Activated naive CD8-positive, alpha-beta T cell treated with anti-CD3 and anti-CD28 coated beads, Interleukin-2, amount 50 U/mL, for 24 hours (primary cell): ENCODE measurements at regions not wholly inside any gene's neighbourhood (a gene's known extent, or its start where the extent isn't known, plus 50 kb on each side); places are given as distances from the start of the nearest gene placed in this dataset.

Source experiments
- ATAC-seq: fragments of 150-1000 bp; cut with Tn5 transposase; one replicate; pipeline ENCODE4 v1.10.0; 2021
- DNase-seq: peaks from one replicate; pipeline ENCODE4 v3.0.0; 2021
- H3K27ac Mint-ChIP-seq: one replicate; pipeline ENCODE4 v1.8.0; 2021; ENCODE audit warnings: mild to moderate bottlenecking, mixed read lengths
- H3K27me3 Mint-ChIP-seq: one replicate; pipeline ENCODE4 v1.8.0; 2021; ENCODE audit warnings: mixed read lengths
- H3K36me3 Mint-ChIP-seq: one replicate; pipeline ENCODE4 v1.8.0; 2021; ENCODE audit warnings: low read depth, mixed read lengths
- H3K4me1 Mint-ChIP-seq: one replicate; pipeline ENCODE4 v1.8.0; 2021; ENCODE audit warnings: mixed read lengths
- H3K4me3 Mint-ChIP-seq: one replicate; pipeline ENCODE4 v1.8.0; 2021; ENCODE audit warnings: mild to moderate bottlenecking, moderate library complexity, mixed read lengths
- H3K9me3 Mint-ChIP-seq: one replicate; pipeline ENCODE4 v1.8.0; 2021; ENCODE audit warnings: mixed read lengths

DNA sequence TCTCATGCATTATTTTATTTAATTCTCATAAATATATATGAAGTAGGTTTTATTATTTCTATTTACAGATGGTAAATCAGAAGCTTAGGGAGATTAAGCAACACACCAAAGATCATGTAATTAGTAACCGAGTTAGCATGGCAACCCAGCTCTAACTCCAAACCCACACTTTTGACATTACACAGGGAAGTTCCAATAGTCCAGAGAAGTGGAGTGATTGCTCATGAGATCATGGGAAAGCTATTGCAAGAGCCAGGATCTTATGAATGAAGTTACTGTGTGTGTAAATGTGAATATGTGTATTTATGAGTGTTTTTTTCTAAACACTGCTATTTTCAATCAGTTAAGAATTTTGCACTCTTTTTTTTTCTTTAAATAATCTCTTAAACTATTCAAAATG is 225.8 kb upstream of the KIRREL3 start:
- Mint-ChIP-seq H3K9me3 (no peaks in the 10 kb centered on the region), H3K27me3 (no peaks in the 10 kb centered on the region), H3K36me3 (no peaks in the 10 kb centered on the region), H3K27ac (no peak overlapping the region), H3K4me3 (no peak overlapping the region), H3K4me1 (no peaks in the 10 kb centered on the region)
- ATAC-seq (no peak), DNase-seq (no peak)

DNA sequence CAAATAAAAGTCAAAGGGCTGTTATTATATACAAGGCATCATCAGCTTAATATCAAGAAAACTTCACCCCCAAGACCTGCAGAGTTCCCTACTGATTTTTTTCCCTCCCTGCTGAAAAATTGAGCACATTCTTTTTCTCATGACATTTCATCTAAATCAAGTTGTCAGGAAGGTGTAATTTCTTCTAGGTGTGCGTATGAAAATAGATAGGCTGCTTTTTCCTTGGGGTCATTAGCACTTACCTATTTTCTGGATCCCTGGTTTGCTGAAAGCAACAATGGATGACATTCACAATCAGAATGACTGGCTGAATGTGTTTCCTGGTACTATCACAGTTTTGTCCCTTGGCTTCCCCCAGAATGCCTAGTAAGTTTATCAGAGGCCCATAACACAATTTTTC is 225.0 kb upstream of the KIRREL3 start:
- H3K27me3 Mint-ChIP-seq, result no peaks in the 10 kb centered on the region
- ATAC-seq (no peak), DNase-seq (no peak)
- no peaks in the 10 kb centered on the region for H3K9me3 Mint-ChIP-seq
- H3K27ac Mint-ChIP-seq, result no peak overlapping the region
- no peaks in the 10 kb centered on the region for H3K36me3 Mint-ChIP-seq
- H3K4me3 Mint-ChIP-seq, result no peak overlapping the region
- no peaks in the 10 kb centered on the region for H3K4me1 Mint-ChIP-seq

DNA sequence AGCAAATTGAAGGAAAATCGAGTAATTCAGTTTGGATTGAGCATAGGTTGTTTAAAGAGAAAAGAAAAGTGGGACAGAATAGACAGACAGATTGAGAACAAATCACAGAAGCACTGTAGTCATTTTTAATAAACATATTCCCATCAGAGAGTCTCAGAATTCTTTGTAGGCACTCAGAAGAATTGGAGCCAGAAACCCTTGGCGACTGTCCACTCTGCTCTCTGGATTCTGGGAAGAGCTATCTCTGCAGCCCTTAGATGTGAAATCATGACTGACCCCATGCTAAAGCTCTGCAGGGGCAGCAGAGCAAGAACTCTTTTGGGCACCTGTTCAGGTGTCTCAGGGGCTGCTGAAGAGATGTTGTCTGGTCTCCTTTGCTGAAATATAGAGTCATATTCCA is 223.7 kb upstream of the KIRREL3 start:
- Mint-ChIP-seq H3K27ac (no peak overlapping the region), H3K27me3 (no peaks in the 10 kb centered on the region), H3K9me3 (no peaks in the 10 kb centered on the region), H3K4me1 (no peaks in the 10 kb centered on the region), H3K36me3 (no peaks in the 10 kb centered on the region), H3K4me3 (no peak overlapping the region)
- DNase-seq (no peak), ATAC-seq (no peak)

DNA sequence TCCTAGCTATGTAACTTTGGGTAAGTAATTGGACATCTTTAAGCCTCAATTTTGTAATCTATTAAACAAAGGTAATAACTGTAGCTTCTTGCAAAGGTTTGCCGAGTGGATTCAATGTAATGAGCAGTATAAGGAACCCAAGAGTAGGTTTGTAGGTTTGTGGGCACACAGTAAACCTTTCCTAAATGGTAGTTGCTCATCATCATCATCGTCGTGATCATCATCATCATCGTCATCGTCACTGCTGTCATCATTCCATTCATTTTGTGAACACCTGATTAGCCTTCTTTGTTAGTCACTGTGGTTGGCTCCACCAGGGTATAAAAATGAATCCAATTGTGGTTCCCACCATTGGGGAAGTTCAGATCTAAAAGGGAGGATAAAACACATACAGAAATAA is 223.1 kb upstream of the KIRREL3 start:
- DNase-seq (no peak), ATAC-seq (no peak)
- Mint-ChIP-seq H3K4me1 (no peaks in the 10 kb centered on the region), H3K4me3 (no peak overlapping the region), H3K27ac (no peak overlapping the region), H3K27me3 (no peaks in the 10 kb centered on the region), H3K9me3 (no peaks in the 10 kb centered on the region), H3K36me3 (no peaks in the 10 kb centered on the region)

DNA sequence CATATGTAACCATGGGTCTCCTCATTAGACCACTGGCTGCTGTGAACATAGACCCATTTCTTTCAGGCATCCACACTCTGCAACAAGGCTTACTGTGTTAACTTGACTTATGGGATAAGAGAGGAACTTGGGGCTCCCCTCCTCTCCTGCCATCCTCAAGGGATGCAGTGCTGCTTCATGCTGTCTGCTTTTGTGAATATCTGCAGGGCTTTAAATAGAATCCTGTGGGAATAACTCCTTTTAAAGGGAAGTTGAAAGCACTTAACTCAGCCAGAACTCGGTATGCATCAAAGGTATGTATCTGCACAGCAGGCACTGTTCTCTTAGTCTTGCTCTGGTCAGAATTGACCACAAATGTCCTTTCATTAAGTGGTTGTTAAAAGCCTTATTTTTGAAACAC is 222.5 kb upstream of the KIRREL3 start:
- no peak for ATAC-seq
- Mint-ChIP-seq H3K4me1 (no peaks in the 10 kb centered on the region), H3K9me3 (no peaks in the 10 kb centered on the region), H3K27ac (no peak overlapping the region), H3K36me3 (no peaks in the 10 kb centered on the region), H3K27me3 (no peaks in the 10 kb centered on the region), H3K4me3 (no peak overlapping the region)
- no peak for DNase-seq

DNA sequence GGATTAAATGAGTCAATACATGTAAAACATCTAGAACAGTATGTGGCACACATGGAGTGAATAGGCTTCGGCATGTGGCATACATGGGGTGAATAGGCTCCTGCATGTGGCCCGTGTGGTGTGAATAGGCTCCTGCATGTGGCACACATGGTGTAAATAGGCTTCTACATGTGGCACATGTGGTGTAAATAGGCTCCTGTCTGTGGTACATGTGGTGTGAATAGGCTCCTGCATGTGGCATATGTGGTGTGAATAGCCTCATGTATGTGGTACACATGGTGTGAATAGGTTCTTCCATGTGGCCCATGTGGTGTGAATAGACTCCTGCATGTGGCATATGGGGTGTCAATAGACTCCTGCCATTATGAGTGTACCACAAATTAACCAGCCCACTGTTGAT is 219.1 kb upstream of the KIRREL3 start:
- no peaks in the 10 kb centered on the region for H3K36me3 Mint-ChIP-seq
- ATAC-seq, result no peak
- no peaks in the 10 kb centered on the region for H3K9me3 Mint-ChIP-seq
- H3K4me3 Mint-ChIP-seq, result no peak overlapping the region
- no peak overlapping the region for H3K27ac Mint-ChIP-seq
- no peaks in the 10 kb centered on the region for H3K27me3 Mint-ChIP-seq
- no peak for DNase-seq
- no peaks in the 10 kb centered on the region for H3K4me1 Mint-ChIP-seq

DNA sequence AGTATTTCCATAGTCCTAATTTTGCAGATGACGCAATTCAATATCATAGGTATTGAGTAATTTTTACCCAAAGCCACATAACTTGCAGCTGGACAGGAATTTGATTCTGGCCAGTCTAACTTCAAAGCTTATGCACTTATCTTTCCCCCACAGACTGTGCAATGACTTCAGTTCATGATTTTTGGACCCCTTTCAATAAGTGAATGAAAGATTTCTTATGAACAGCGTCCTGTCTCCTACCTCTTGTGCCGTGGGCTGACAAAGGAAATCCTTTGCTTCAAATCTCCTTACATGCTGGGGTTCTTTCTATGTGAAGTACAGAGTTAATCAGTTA is 217.7 kb upstream of the KIRREL3 start:
- ATAC-seq (no peak), DNase-seq (no peak)
- Mint-ChIP-seq H3K4me3 (no peak overlapping the region), H3K27ac (no peak overlapping the region), H3K4me1 (no peaks in the 10 kb centered on the region), H3K9me3 (no peaks in the 10 kb centered on the region), H3K27me3 (no peaks in the 10 kb centered on the region), H3K36me3 (no peaks in the 10 kb centered on the region)

DNA sequence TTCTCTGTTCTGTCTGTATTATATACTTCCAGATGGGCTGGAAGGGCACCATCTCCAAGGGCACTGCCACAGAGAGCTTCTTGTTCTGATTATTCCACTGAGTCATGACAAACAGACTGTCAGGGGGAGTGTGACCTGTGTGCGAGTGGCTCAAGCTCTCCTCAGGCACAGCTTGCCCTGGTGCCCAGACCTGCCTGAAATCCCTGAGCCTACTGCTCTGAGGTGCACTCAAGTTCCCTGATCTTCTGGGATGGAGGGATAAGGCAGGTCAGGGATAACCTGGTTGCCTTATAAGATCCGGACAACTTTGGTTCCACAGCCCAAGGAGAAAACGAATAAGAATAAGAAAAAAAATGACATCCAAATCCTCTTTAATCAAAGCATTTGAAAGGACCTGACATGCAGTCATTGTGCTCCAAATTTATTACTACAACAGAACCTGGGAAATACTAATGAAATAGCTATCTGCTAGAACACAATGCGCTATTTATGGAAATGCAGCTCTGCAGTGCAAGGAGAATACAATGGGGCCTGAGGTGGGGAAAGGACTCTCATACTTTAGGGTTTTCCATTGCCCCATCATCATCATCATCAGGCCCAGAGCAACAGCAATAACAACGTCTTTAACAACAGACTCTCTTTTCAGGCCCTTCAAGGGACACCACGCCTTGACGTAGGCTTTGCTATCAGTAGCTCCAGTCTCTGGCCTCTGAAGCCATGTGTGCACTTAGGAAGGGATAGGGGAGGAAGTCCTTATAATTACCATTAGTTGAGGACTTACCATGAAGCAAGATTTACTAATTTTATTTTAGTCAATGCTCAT is 217.1 kb upstream of the KIRREL3 start:
- no peaks in the 10 kb centered on the region for H3K27me3 Mint-ChIP-seq
- no peaks in the 10 kb centered on the region for H3K4me1 Mint-ChIP-seq
- ATAC-seq, result no peak
- no peaks in the 10 kb centered on the region for H3K36me3 Mint-ChIP-seq
- H3K27ac Mint-ChIP-seq, result no peak overlapping the region
- no peak overlapping the region for H3K4me3 Mint-ChIP-seq
- DNase-seq, result no peak
- no peaks in the 10 kb centered on the region for H3K9me3 Mint-ChIP-seq

DNA sequence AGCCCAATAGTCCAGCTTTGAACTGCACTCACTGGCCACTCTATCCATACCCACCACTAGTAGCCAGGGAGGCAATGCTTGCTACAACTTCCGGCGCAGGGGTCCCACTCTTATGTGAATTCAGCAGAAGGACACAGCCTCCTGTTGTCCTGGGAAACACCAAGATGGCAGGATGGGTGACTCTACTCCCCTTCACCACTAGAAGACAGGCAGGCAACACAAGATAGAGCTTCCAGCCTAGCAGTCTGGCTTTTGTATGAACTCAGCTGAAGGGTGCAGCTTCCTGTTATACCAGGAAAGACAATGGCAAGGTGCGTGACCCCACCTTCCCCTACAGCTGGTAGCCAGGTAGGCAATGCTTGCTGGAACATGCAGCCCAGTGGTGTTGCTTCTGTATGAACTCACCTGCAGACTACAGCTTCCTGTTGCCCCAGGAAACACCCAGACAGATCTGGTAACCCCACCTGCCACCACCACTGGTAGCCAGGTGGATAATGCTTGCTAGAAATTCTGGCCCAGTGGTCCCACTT is 205.2 kb upstream of the KIRREL3 start:
- ATAC-seq, result no peak

DNA sequence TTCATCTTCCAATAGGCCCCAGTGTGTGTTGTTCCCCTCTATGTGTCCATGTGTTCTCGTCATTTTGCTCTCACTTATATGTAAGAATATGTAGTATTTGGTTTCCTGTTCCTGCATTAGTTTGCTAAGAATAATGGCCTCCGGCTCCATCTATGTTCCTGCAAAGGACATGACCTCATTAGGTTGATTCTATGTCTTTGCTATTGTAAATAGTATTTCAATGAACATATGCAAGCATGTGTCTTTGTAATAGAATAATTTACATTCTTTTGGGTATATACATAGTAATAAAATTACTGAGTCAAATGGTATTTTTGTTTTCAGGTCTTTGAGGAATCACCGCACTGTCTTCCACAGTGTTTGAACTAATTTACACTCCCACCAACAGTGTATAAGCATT is 202.9 kb upstream of the KIRREL3 start:
- H3K36me3 Mint-ChIP-seq, result no peaks in the 10 kb centered on the region
- H3K4me1 Mint-ChIP-seq, result no peaks in the 10 kb centered on the region
- no peak overlapping the region for H3K4me3 Mint-ChIP-seq
- no peak overlapping the region for H3K27ac Mint-ChIP-seq
- DNase-seq (no peak), ATAC-seq (no peak)
- H3K9me3 Mint-ChIP-seq, result peaks cover 12% of the 10 kb centered on the region
- no peaks in the 10 kb centered on the region for H3K27me3 Mint-ChIP-seq

More for the DNA sequence above, 205.2 kb upstream of the KIRREL3 start:
- Mint-ChIP-seq H3K4me3 (no peak overlapping the region), H3K4me1 (no peaks in the 10 kb centered on the region), H3K36me3 (no peaks in the 10 kb centered on the region), H3K27me3 (no peaks in the 10 kb centered on the region), H3K27ac (no peak overlapping the region), H3K9me3 (peaks cover 14% of the 10 kb centered on the region)
- DNase-seq, result no peak

DNA sequence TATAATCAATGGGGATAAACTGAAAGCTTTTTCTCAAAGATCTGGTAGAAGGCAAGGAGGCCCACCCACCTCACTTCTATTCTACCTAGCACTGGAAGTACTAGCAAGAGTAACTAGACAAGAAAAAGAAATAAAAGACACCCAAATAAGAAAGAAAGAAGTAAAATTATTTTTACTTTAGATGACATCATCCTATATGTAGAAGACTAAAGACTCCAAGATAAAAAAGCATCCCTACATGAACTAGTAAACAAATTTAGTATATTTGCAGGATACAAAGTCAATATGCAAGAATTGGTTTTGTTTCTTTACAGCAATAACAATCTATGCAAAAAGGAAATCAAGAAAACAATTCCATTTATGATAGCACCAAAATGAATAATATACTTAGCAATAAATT is 201.5 kb upstream of the KIRREL3 start:
- no peak overlapping the region for H3K4me3 Mint-ChIP-seq
- DNase-seq (no peak), ATAC-seq (no peak)
- no peak overlapping the region for H3K27ac Mint-ChIP-seq
- peaks cover 7% of the 10 kb centered on the region for H3K9me3 Mint-ChIP-seq
- H3K4me1 Mint-ChIP-seq, result no peaks in the 10 kb centered on the region
- no peaks in the 10 kb centered on the region for H3K36me3 Mint-ChIP-seq
- peaks cover 2% of the 10 kb centered on the region for H3K27me3 Mint-ChIP-seq

DNA sequence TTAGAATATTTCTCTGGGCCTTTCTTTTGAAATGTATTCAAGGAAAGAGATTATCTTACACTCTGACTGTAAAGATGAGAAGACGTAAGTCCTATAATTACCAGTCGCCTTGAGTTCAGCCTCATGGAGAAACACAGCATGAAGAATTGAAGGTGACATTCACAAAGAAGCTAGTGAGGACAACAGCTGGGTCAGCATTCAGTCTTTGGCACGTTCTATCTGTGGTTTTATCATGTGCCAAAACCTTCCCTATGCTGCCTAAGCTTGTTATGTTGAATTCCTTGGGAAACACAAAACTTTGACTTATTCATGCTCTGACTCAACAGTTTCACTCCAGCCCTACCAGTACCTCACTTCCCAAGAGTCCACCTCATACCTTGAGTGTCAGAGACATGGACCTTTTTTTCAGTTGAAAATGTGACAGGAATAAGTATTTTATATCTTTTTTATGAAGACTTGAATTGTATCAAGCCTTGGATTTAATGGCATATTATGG is 198.8 kb upstream of the KIRREL3 start:
- H3K9me3 Mint-ChIP-seq, result peaks cover 3% of the 10 kb centered on the region
- H3K4me3 Mint-ChIP-seq, result no peak overlapping the region
- no peak for DNase-seq
- no peaks in the 10 kb centered on the region for H3K36me3 Mint-ChIP-seq
- H3K27ac Mint-ChIP-seq, result no peak overlapping the region
- no peak for ATAC-seq
- H3K4me1 Mint-ChIP-seq, result no peaks in the 10 kb centered on the region
- peaks cover 2% of the 10 kb centered on the region for H3K27me3 Mint-ChIP-seq

DNA sequence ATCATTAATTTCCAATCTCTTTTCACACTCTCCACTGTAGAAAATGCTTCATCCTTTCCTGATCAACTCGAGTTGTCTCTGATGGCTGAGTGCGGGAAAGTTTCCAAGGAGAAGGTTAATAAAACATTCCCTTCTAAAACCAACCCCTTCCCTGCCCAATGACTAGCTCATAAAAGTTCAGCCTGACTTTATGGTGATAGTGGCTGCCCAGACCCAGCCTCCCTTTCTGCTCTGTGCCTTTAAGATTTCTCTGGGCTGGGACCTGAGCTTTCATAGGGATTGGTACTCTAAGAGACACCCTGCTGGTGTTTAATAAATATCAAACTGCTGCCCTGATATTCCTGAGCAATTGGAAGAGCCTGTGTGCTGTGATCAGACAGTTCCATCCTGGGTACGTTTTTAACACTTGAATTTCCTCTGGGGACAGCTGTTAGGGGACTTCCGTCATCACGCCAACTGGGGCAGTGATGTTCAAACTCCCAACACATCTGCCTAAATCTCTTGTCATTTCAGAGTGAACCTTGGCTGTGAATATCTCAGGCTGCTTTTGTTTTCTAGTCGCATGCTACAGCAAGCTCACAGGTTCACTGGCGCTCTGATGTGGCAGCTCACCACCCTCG is 195.0 kb upstream of the KIRREL3 start:
- H3K9me3 Mint-ChIP-seq, result no peaks in the 10 kb centered on the region
- H3K36me3 Mint-ChIP-seq, result no peaks in the 10 kb centered on the region
- H3K27ac Mint-ChIP-seq, result no peak overlapping the region
- H3K4me1 Mint-ChIP-seq, result no peaks in the 10 kb centered on the region
- peaks cover 2% of the 10 kb centered on the region for H3K27me3 Mint-ChIP-seq
- H3K4me3 Mint-ChIP-seq, result no peak overlapping the region
- ATAC-seq, result no peak
- DNase-seq, result no peak

DNA sequence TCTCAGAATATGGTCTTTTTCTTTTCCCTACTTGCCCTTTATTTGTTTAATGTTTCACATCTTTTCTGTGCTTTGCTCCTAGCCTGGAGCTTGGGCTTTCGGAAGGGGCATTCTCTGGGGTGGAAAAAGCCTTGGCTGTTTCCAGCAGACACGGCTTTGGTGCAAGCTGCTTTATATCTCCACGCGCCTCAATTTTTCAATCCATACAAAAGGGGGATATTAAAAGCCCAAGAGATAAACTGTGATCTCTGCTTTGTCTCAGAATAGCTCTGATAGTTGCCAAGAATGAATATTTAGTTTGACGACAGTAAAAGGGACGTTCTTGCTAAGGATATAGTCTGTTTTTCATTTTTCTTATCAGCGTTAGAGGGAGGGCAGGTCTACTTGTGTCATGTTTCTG is 194.0 kb upstream of the KIRREL3 start:
- no peak overlapping the region for H3K4me3 Mint-ChIP-seq
- no peaks in the 10 kb centered on the region for H3K4me1 Mint-ChIP-seq
- no peaks in the 10 kb centered on the region for H3K9me3 Mint-ChIP-seq
- no peaks in the 10 kb centered on the region for H3K36me3 Mint-ChIP-seq
- ATAC-seq, result no peak
- H3K27me3 Mint-ChIP-seq, result peaks cover 2% of the 10 kb centered on the region
- no peak overlapping the region for H3K27ac Mint-ChIP-seq
- no peak for DNase-seq

DNA sequence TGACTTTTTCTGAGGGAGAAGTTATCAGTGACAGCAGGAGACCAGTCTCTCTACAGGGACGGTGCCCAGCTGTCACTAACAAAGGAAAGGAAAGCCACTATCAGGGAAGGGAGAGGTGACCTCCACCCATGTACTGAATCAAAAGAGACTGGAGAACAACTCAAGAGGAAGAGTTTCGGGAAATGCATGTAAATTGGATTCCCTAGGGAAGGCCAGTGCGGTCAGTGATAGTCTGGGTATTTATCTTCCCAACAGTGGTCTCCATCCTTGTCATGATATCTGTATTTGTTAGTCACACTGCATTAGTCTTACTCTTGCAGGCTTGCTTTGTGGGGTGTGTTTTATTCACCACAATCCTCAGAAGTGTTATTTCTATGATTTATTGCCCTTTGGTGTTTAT is 193.4 kb upstream of the KIRREL3 start:
- no peak overlapping the region for H3K27ac Mint-ChIP-seq
- no peak for ATAC-seq

More for the DNA sequence above, 193.4 kb upstream of the KIRREL3 start:
- Mint-ChIP-seq H3K27me3 (peaks cover 2% of the 10 kb centered on the region), H3K4me1 (no peaks in the 10 kb centered on the region), H3K9me3 (no peaks in the 10 kb centered on the region), H3K36me3 (no peaks in the 10 kb centered on the region), H3K4me3 (no peak overlapping the region)
- DNase-seq, result no peak
